Smooth muscle cell (in vitro differentiated cells): ENCODE measurements at regions not wholly inside any gene's neighbourhood (a gene's known extent, or its start where the extent isn't known, plus 50 kb on each side); places are given as distances from the start of the nearest gene placed in this dataset.

Experiments
- DNase-seq: peaks from one replicate; lab custom pipeline; 2025; ENCODE audit not compliant: unreplicated experiment; lab: John Stamatoyannopoulos, UW
- H2AFZ ChIP-seq: fragments of 200-600 bp; sonication (generic); 2 replicates; pipeline ENCODE4 v1.6.0; 2016; ENCODE audit warnings: antibody characterized with exemption, low read depth, mild to moderate bottlenecking
- H3F3A ChIP-seq: fragments of 200-600 bp; sonication (generic); 2 replicates; pipeline ENCODE4 v1.6.0; 2017; ENCODE audit warnings: antibody characterized with exemption, low read depth
- H3K27ac ChIP-seq: fragments of 200-600 bp; sonication (generic); 2 replicates; pipeline ENCODE4 v1.5.1; 2016; ENCODE audit warnings: low read depth, mild to moderate bottlenecking
- H3K27me3 ChIP-seq: fragments of 200-600 bp; sonication (generic); 2 replicates; pipeline ENCODE4 v1.6.1; 2016; ENCODE audit warnings: low read depth, mild to moderate bottlenecking
- H3K36me3 ChIP-seq: fragments of 200-600 bp; sonication (generic); 2 replicates; pipeline ENCODE4 v1.5.1; 2016; ENCODE audit warnings: low read depth
- H3K4me1 ChIP-seq: fragments of 200-600 bp; sonication (generic); 2 replicates; pipeline ENCODE4 v1.5.1; 2016; ENCODE audit warnings: low read depth
- H3K4me2 ChIP-seq: fragments of 200-600 bp; sonication (generic); 2 replicates; pipeline ENCODE4 v1.6.0; 2016; ENCODE audit warnings: mild to moderate bottlenecking
- H3K4me3 ChIP-seq: fragments of 200-600 bp; sonication (generic); 2 replicates; pipeline ENCODE4 v1.5.1; 2016; ENCODE audit warnings: mild to moderate bottlenecking
- H3K79me2 ChIP-seq: fragments of 200-600 bp; sonication (generic); 2 replicates; pipeline ENCODE4 v1.6.0; 2016; ENCODE audit warnings: low read depth, mild to moderate bottlenecking
- H3K9ac ChIP-seq: fragments of 200-600 bp; sonication (generic); 2 replicates; pipeline ENCODE4 v1.6.0; 2016; ENCODE audit warnings: low read depth
- H3K9me3 ChIP-seq: fragments of 200-600 bp; sonication (generic); replicated peaks from 2 replicates; pipeline ENCODE4 v1.5.1; 2016; ENCODE audit warnings: low read depth
- H4K20me1 ChIP-seq: fragments of 200-600 bp; sonication (generic); 2 replicates; pipeline ENCODE4 v1.6.0; 2016; ENCODE audit warnings: low read depth
- WGBS: methylation state at CpG from one replicate; pipeline ENCODE4 v1.1.7; 2016; ENCODE audit warnings: low lambda C conversion rate; 5-methylcytosine and 5-hydroxymethylcytosine counted together
- TF ChIP-seq, protein P1 (sequence below): fragments of 200-600 bp; sonication (generic); IDR thresholded peaks from 2 replicates; pipeline ENCODE4 v1.5.1; 2017; ENCODE audit warnings: borderline replicate concordance, mild to moderate bottlenecking, antibody characterized with exemption; ENCODE audit not compliant: insufficient read depth, poor library complexity, severe bottlenecking

DNA sequence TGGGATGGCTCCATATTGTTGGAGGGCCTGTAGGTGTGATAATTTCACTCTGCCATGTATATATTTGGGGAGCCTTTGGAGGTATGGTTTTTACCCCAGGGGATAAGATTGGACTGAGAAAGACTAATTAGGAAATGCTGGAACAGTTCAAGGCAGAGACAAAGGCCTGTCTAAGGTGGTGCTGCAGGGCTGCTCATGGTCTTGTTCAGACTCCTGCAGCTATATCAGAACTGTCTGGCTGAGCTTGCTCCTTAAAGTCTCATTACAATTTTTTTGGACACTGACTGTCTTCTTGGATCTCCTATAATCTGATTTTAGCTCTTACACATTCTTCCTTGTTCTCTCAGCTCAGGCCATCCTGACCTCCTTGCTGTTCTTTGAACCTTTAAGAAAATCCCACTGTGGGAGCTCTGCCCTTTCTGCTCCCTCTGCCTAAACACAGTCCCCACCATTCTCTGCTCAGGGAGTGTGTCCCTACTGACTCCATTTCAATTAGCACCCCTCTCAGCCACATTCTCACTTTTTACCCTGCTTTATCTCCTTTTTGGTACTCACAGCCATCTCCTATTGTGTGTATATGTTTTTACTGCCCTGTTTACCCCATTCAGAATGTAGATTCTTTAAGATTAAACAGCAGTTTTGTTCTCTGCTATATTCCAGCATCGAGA is 468.7 kb upstream of the FANCL start:
- Histone ChIP-seq H3K4me2 (no peak overlapping the region), H3K9ac (no peak overlapping the region), H3K9me3 (no peaks in the 10 kb centered on the region), H3K27ac (no peak overlapping the region), H4K20me1 (no peaks in the 10 kb centered on the region), H3K4me3 (no peak overlapping the region), H2AFZ (no peak overlapping the region), H3K36me3 (no peaks in the 10 kb centered on the region), H3K27me3 (no peaks in the 10 kb centered on the region), H3K4me1 (no peaks in the 10 kb centered on the region), H3F3A (no peaks in the 10 kb centered on the region), H3K79me2 (no peaks in the 10 kb centered on the region)
- TF ChIP-seq, protein P1, sequence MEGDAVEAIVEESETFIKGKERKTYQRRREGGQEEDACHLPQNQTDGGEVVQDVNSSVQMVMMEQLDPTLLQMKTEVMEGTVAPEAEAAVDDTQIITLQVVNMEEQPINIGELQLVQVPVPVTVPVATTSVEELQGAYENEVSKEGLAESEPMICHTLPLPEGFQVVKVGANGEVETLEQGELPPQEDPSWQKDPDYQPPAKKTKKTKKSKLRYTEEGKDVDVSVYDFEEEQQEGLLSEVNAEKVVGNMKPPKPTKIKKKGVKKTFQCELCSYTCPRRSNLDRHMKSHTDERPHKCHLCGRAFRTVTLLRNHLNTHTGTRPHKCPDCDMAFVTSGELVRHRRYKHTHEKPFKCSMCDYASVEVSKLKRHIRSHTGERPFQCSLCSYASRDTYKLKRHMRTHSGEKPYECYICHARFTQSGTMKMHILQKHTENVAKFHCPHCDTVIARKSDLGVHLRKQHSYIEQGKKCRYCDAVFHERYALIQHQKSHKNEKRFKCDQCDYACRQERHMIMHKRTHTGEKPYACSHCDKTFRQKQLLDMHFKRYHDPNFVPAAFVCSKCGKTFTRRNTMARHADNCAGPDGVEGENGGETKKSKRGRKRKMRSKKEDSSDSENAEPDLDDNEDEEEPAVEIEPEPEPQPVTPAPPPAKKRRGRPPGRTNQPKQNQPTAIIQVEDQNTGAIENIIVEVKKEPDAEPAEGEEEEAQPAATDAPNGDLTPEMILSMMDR: no peak
- 94% methylated on average over 1 of the region's 1 CpG for WGBS
- DNase-seq: no peak

DNA sequence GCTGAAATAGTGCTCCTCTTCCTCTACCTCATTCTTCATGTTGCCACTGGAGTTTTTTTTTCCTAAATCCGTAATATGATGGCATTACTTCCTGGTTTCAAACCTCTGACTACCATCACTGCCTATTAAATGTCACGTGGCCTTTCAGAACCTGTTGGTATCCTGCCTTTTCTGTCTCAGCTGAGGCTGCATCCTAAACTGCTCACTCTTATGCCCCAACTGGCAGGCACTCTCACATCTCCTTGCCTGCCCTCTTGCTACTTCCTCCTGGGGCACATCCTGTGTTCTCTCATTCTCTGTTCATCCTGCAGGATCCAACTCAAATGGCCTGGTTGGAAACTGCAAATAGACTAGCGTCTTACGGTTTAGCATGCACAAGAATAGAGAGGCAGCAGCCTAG is 468.1 kb upstream of the FANCL start:
- Histone ChIP-seq H3K4me3 (no peak overlapping the region), H3K27ac (no peak overlapping the region), H3F3A (no peaks in the 10 kb centered on the region), H3K27me3 (no peaks in the 10 kb centered on the region), H2AFZ (no peak overlapping the region), H3K79me2 (no peaks in the 10 kb centered on the region), H3K9me3 (no peaks in the 10 kb centered on the region), H3K4me2 (no peak overlapping the region), H4K20me1 (no peaks in the 10 kb centered on the region), H3K4me1 (no peaks in the 10 kb centered on the region), H3K9ac (no peak overlapping the region), H3K36me3 (no peaks in the 10 kb centered on the region)
- TF ChIP-seq, protein P1: no peak
- WGBS: 89% methylated on average over 4 of the region's 4 CpGs
- DNase-seq: no peak

DNA sequence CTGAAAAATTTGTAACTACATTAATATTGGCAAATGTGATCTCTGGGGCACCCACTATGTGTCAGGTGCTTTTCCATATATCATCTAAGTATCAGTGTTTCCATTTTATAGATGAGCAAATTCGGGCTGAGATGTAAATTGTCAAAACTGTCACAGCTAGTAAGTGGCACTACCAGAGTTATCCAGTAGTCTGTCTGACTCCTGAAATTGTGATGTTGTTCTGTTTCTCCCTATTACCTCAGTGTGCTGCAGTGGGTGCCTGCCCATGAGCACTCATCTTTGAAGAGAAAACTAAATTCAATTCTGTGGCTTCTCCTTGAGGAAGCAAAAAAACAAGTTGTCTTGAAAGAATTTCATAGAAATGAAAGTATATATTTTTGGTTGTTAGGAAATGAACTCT is 467.4 kb upstream of the FANCL start:
- no peaks in the 10 kb centered on the region for H3K9me3 ChIP-seq
- H3K4me1 ChIP-seq: no peaks in the 10 kb centered on the region
- H3K27me3 ChIP-seq: no peaks in the 10 kb centered on the region
- no peaks in the 10 kb centered on the region for H4K20me1 ChIP-seq
- H3K4me2 ChIP-seq: no peak overlapping the region
- no peaks in the 10 kb centered on the region for H3K79me2 ChIP-seq
- 61% methylated on average over 1 of the region's 1 CpG for WGBS
- TF ChIP-seq, protein P1: no peak
- H3K27ac ChIP-seq: no peak overlapping the region
- no peaks in the 10 kb centered on the region for H3F3A ChIP-seq
- no peaks in the 10 kb centered on the region for H3K36me3 ChIP-seq
- no peak overlapping the region for H2AFZ ChIP-seq
- no peak for DNase-seq
- no peak overlapping the region for H3K4me3 ChIP-seq
- no peak overlapping the region for H3K9ac ChIP-seq

DNA sequence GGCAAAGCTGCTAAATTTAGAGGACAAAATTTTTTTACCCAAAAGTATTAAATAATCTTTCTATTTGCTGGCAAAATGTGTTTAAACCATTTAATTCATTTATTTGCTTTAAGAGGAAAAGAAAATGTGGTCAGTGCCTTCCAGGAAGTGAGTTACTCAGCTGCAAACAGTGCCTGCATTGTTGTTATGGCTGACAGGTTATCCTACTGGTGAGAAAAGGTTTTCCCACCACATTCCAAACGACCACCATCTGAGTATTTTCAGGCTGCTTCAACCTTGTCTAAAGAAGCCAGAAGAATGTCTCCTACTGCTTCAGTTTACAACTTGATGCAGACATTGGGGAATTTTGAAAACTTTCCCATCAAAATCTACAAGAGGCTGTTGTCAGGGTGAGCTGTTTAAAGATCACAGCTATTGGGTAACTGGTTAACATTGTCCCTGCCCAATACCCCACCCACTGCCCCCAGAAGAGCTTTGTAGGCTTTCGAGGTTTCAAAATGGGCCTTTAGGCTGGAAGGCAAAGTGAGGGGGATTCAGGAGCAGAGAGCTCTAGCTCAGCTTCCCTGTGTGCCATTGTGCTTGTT is 461.3 kb upstream of the FANCL start:
- Histone ChIP-seq H2AFZ (peak overlapping the region; percentile 40), H3K4me2 (no peak overlapping the region), H3K27ac (no peak overlapping the region), H3K27me3 (no peaks in the 10 kb centered on the region), H4K20me1 (no peaks in the 10 kb centered on the region), H3K4me1 (no peaks in the 10 kb centered on the region), H3F3A (no peaks in the 10 kb centered on the region), H3K4me3 (no peak overlapping the region), H3K36me3 (no peaks in the 10 kb centered on the region), H3K9me3 (no peaks in the 10 kb centered on the region), H3K9ac (no peak overlapping the region), H3K79me2 (no peaks in the 10 kb centered on the region)
- TF ChIP-seq, protein P1: no peak
- DNase-seq: no peak
- WGBS: 46% methylated on average over 2 of the region's 2 CpGs
